ENCODE measurements at regions not wholly inside any gene's neighbourhood (a gene's known extent, or its start where the extent isn't known, plus 50 kb on each side); places are given as distances from the start of the nearest gene placed in this dataset.

DNA sequence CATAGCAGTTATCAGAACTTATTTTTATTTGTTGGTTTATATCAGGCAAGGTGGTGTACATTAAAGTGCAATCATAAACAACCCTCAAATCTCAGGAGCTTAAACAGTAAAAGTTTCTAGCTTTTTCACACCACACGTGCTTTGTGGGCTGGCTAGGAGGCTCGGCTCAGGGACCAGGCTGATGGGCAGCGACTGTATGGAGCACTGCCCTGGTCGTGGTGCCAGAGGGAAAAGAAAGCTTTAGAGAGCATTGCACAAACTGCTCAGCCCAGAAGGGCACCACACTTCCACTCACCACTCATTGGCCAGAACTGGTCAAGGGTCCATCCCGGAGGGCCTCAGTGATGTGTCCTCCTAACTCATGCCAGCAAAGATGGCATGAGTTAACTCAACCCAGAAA is 123.2 kb downstream of the AQP9 start:
- TF ChIP-seq POLR2AphosphoS5 (IDR thresholded peaks at IDR 0.05; ENCODE audit: insufficient read depth in 1 of 2, low read depth in 1 of 2) (no peak), POLR2A (IDR thresholded peaks at IDR 0.05) (no peak)
- TF ChIP-seq, protein P1, sequence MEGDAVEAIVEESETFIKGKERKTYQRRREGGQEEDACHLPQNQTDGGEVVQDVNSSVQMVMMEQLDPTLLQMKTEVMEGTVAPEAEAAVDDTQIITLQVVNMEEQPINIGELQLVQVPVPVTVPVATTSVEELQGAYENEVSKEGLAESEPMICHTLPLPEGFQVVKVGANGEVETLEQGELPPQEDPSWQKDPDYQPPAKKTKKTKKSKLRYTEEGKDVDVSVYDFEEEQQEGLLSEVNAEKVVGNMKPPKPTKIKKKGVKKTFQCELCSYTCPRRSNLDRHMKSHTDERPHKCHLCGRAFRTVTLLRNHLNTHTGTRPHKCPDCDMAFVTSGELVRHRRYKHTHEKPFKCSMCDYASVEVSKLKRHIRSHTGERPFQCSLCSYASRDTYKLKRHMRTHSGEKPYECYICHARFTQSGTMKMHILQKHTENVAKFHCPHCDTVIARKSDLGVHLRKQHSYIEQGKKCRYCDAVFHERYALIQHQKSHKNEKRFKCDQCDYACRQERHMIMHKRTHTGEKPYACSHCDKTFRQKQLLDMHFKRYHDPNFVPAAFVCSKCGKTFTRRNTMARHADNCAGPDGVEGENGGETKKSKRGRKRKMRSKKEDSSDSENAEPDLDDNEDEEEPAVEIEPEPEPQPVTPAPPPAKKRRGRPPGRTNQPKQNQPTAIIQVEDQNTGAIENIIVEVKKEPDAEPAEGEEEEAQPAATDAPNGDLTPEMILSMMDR (IDR thresholded peaks at IDR 0.05), result no peak
- H3K27ac ChIP-seq, result no peak overlapping the region
- no peaks in the 10 kb centered on the region for H3K9me3 ChIP-seq
- DNase-seq (ENCODE audit: extremely low spot score in 2 of 2), result no peak
- no peak overlapping the region for H3K4me3 ChIP-seq
- intact Hi-C loops (cut with DNase I), result no loop called here
- no peaks in the 10 kb centered on the region for H3K36me3 ChIP-seq
- H3K27me3 ChIP-seq, result no peaks in the 10 kb centered on the region
- peaks cover 6% of the 10 kb centered on the region for H3K4me1 ChIP-seq

GRCh38 chr15:58264053-58264971 is 126.1 kb downstream of the AQP9 start:
- intact Hi-C loops (cut with DNase I), result no loop called here
- no peaks in the 10 kb centered on the region for H3K9me3 ChIP-seq
- TF ChIP-seq, protein P1 (IDR thresholded peaks at IDR 0.05), result no peak
- TF ChIP-seq POLR2A (IDR thresholded peaks at IDR 0.05) (no peak), POLR2AphosphoS5 (IDR thresholded peaks at IDR 0.05; ENCODE audit: insufficient read depth in 1 of 2, low read depth in 1 of 2) (no peak)

GRCh38 chr15:58267051-58267450 is 128.9 kb downstream of the AQP9 start:
- H3K4me1 ChIP-seq, result no peaks in the 10 kb centered on the region
- intact Hi-C loops (cut with DNase I), result no loop called here
- no peak overlapping the region for H3K27ac ChIP-seq
- TF ChIP-seq, protein P1 (IDR thresholded peaks at IDR 0.05), result no peak
- TF ChIP-seq POLR2AphosphoS5 (IDR thresholded peaks at IDR 0.05; ENCODE audit: insufficient read depth in 1 of 2, low read depth in 1 of 2) (no peak), POLR2A (IDR thresholded peaks at IDR 0.05) (no peak)
- H3K4me3 ChIP-seq, result no peak overlapping the region
- H3K36me3 ChIP-seq, result no peaks in the 10 kb centered on the region
- H3K27me3 ChIP-seq, result no peaks in the 10 kb centered on the region
- DNase-seq (ENCODE audit: extremely low spot score in 2 of 2), result no peak
- H3K9me3 ChIP-seq, result no peaks in the 10 kb centered on the region

More at GRCh38 chr15:58264053-58264971, 126.1 kb downstream of the AQP9 start:
- peaks cover 6% of the 10 kb centered on the region for H3K4me1 ChIP-seq
- no peaks in the 10 kb centered on the region for H3K36me3 ChIP-seq
- H3K27ac ChIP-seq, result no peak overlapping the region
- no peak overlapping the region for H3K4me3 ChIP-seq
- no peaks in the 10 kb centered on the region for H3K27me3 ChIP-seq
- DNase-seq (ENCODE audit: extremely low spot score in 2 of 2), result no peak

GRCh38 chr15:58268746-58269267 is 130.6 kb downstream of the AQP9 start:
- no peak for TF ChIP-seq POLR2A (IDR thresholded peaks at IDR 0.05)
- no peak for TF ChIP-seq POLR2AphosphoS5 (IDR thresholded peaks at IDR 0.05; ENCODE audit: insufficient read depth in 1 of 2, low read depth in 1 of 2)
- TF ChIP-seq, protein P1 (IDR thresholded peaks at IDR 0.05), result no peak
- no peaks in the 10 kb centered on the region for H3K9me3 ChIP-seq
- H3K36me3 ChIP-seq, result no peaks in the 10 kb centered on the region
- intact Hi-C loops (cut with DNase I), result no loop called here
- no peak overlapping the region for H3K27ac ChIP-seq
- no peak for DNase-seq (ENCODE audit: extremely low spot score in 2 of 2)
- H3K4me3 ChIP-seq, result no peak overlapping the region
- H3K4me1 ChIP-seq, result no peaks in the 10 kb centered on the region
- H3K27me3 ChIP-seq, result no peaks in the 10 kb centered on the region
